B cell (primary cell): ENCODE measurements at regions not wholly inside any gene's neighbourhood (a gene's known extent, or its start where the extent isn't known, plus 50 kb on each side); places are given as distances from the start of the nearest gene placed in this dataset.

ENCODE experiments used
- ATAC-seq: fragments of 200-7000 bp; cut with Tn5 transposase; one replicate; pipeline ENCODE4 v1.10.0; 2021; ENCODE audit warnings: low read depth, mild to moderate bottlenecking, moderate number of reproducible peaks, moderate library complexity
- CTCF ChIA-PET: fragments of 350-600 bp; sonication (Branson Sonifier 250); formaldehyde crosslinking; loops from one replicate; lab custom pipeline; 2021; ENCODE audit warnings: antibody characterized with exemption, inconsistent platforms; lab: Charles Lee
- POLR2A ChIA-PET: fragments of 350-600 bp; sonication (Branson Sonifier 250); formaldehyde crosslinking; loops from one replicate; lab custom pipeline; 2021; ENCODE audit warnings: antibody characterized with exemption; lab: Charles Lee
- DNase-seq: peaks from one replicate; pipeline ENCODE4 v3.0.0; 2013
- H2AFZ ChIP-seq: 2 replicates; pipeline ENCODE4 v1.6.1; 2012; ENCODE audit warnings: mild to moderate bottlenecking, low read depth, low read length; ENCODE audit not compliant: insufficient read depth, poor library complexity, severe bottlenecking
- H3K27ac ChIP-seq, 2 donors: 1 replicate in 1 of 2; 2 replicates in 1 of 2; pipeline ENCODE4 v1.5.1; 2012 to 2013; ENCODE audit warnings: low read length in 2 of 2, mild to moderate bottlenecking in 2 of 2, moderate library complexity in 1 of 2
- H3K27me3 ChIP-seq, 4 experiments: fragments of 200-600 bp in 1 of 4; sonication (generic) in 1 of 4; replicated peaks in 1 of 4; 1 replicate in 2 of 4; 2 replicates in 2 of 4; pipeline versions ENCODE4 v1.6.1 to v1.7.0; 2013 to 2016; ENCODE audit warnings: low read length in 3 of 4, mild to moderate bottlenecking in 2 of 4, mixed read lengths in 1 of 4, moderate library complexity in 1 of 4; ENCODE audit not compliant: insufficient read depth in 4 of 4, control insufficient read depth in 3 of 4; ENCODE audit errors: control extremely low read depth in 1 of 4
- H3K36me3 ChIP-seq, 2 experiments: replicated peaks in 1 of 2; 1 replicate in 1 of 2; 2 replicates in 1 of 2; pipeline versions ENCODE4 v1.6.1 to v1.7.1; 2013; ENCODE audit warnings: low read length in 1 of 2; ENCODE audit not compliant: insufficient read depth in 2 of 2, control insufficient read depth in 1 of 2; ENCODE audit errors: control extremely low read depth in 1 of 2, extremely low read depth in 1 of 2
- H3K4me1 ChIP-seq, 2 donors: fragments of 200-600 bp in 1 of 2; sonication (generic) in 1 of 2; 1 replicate in 1 of 2; 2 replicates in 1 of 2; pipeline versions ENCODE4 v1.5.1 to v1.6.1; 2013 to 2017; ENCODE audit warnings: low read length in 2 of 2; ENCODE audit not compliant: control insufficient read depth in 2 of 2, insufficient read depth in 2 of 2
- H3K4me2 ChIP-seq: replicated peaks from 2 replicates; pipeline ENCODE3; 2012; ENCODE audit warnings: mild to moderate bottlenecking, low read depth, low read length; ENCODE audit not compliant: poor library complexity, severe bottlenecking
- H3K4me3 ChIP-seq, 5 experiments: fragments of 200-600 bp in 1 of 5; sonication (generic) in 1 of 5; 1 replicate in 3 of 5; 2 replicates in 2 of 5; pipeline versions ENCODE4 v1.5.1 to v1.7.0; 2011 to 2016; ENCODE audit warnings: low read length in 4 of 5, mild to moderate bottlenecking in 4 of 5, low read depth in 2 of 5, control low read depth in 1 of 5, moderate library complexity in 1 of 5; ENCODE audit not compliant: insufficient read depth in 1 of 5; ENCODE audit errors: control extremely low read depth in 1 of 5, extremely low read depth in 1 of 5
- H3K79me2 ChIP-seq: fragments of 200-600 bp; sonication (generic); one replicate; pipeline ENCODE4 v1.6.0; 2016; ENCODE audit warnings: low read length; ENCODE audit not compliant: control insufficient read depth, insufficient read depth
- H3K9ac ChIP-seq: fragments of 200-600 bp; sonication (generic); 2 replicates; pipeline ENCODE4 v1.6.1; 2017; ENCODE audit warnings: mild to moderate bottlenecking, low read length, moderate library complexity
- H3K9me3 ChIP-seq, 3 donors: one replicate each; pipeline versions ENCODE4 v1.6.1 to v1.7.1; 2013; ENCODE audit warnings: low read length in 2 of 3; ENCODE audit not compliant: control insufficient read depth in 2 of 3, insufficient read depth in 1 of 3; ENCODE audit errors: control extremely low read depth in 1 of 3
- H4K20me1 ChIP-seq: 2 replicates; pipeline ENCODE4 v1.6.0; 2012; ENCODE audit warnings: mild to moderate bottlenecking, low read length; ENCODE audit not compliant: insufficient read depth, control insufficient read depth, poor library complexity, severe bottlenecking
- H3K27ac Mint-ChIP-seq: one replicate; pipeline ENCODE4 v1.8.0; 2021; ENCODE audit warnings: mixed read lengths
- H3K27me3 Mint-ChIP-seq: one replicate; pipeline ENCODE4 v1.8.0; 2021; ENCODE audit warnings: mixed read lengths
- H3K4me1 Mint-ChIP-seq: one replicate; pipeline ENCODE4 v1.8.0; 2021; ENCODE audit warnings: mixed read lengths
- H3K4me3 Mint-ChIP-seq: one replicate; pipeline ENCODE4 v1.8.0; 2021; ENCODE audit warnings: mixed read lengths
- H3K9me3 Mint-ChIP-seq: one replicate; pipeline ENCODE4 v1.8.0; 2022; ENCODE audit warnings: mixed read lengths; ENCODE audit not compliant: insufficient read depth
- EZH2 ChIP-seq: IDR thresholded peaks from 2 replicates; pipeline ENCODE4 v1.6.1; 2012; ENCODE audit warnings: borderline replicate concordance, low read depth, mild to moderate bottlenecking, moderate library complexity, low read length; ENCODE audit not compliant: insufficient read depth, poor library complexity, severe bottlenecking
- WGBS: methylation state at CpG from one replicate; pipeline ENCODE4 v1.1.5; 2013; ENCODE audit warnings: missing lambda C conversion rate; ENCODE audit not compliant: insufficient coverage; 5-methylcytosine and 5-hydroxymethylcytosine counted together
- intact Hi-C: fragments of 100-400 bp; cut with micrococcal nuclease; formaldehyde crosslinking; loops from one replicate; pipeline ENCODE4 v1.10.0; 2022
- TF ChIP-seq, protein P1 (sequence below): fragments of 200-600 bp; IDR thresholded peaks from one replicate; pipeline ENCODE4 v1.8.0; 2022; ENCODE audit warnings: antibody characterized with exemption, mild to moderate bottlenecking

DNA sequence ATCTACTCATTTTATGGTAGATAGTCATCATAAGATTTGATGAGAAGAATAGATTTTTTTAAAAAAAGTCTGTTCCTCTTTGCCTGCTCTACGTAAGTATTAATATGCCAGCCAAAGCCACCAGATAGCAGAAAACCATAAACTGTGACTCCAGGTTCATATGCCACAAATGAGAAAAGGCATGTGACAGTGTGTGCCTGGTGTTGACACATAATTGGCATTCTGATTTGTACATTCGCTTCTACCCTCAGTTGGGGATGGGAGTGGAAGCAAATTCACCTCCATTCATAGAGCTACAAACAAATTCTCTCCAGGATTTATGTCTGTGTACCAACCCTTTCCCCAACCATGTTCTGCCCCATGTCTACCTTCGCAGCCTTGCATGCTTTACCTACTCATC is 391.6 kb downstream of the PMP22 start:
- Mint-ChIP-seq H3K4me1 (no peaks in the 10 kb centered on the region), H3K27ac (no peak overlapping the region), H3K9me3 (no peaks in the 10 kb centered on the region), H3K27me3 (peaks cover 3% of the 10 kb centered on the region), H3K4me3 (no peak overlapping the region)
- intact Hi-C loops, result no loop called here
- peaks cover 0 to 4% (median 0%) of the 10 kb centered on the region in 3 donors for H3K9me3 ChIP-seq
- no peak for DNase-seq
- no peak for TF ChIP-seq EZH2
- TF ChIP-seq, protein P1, sequence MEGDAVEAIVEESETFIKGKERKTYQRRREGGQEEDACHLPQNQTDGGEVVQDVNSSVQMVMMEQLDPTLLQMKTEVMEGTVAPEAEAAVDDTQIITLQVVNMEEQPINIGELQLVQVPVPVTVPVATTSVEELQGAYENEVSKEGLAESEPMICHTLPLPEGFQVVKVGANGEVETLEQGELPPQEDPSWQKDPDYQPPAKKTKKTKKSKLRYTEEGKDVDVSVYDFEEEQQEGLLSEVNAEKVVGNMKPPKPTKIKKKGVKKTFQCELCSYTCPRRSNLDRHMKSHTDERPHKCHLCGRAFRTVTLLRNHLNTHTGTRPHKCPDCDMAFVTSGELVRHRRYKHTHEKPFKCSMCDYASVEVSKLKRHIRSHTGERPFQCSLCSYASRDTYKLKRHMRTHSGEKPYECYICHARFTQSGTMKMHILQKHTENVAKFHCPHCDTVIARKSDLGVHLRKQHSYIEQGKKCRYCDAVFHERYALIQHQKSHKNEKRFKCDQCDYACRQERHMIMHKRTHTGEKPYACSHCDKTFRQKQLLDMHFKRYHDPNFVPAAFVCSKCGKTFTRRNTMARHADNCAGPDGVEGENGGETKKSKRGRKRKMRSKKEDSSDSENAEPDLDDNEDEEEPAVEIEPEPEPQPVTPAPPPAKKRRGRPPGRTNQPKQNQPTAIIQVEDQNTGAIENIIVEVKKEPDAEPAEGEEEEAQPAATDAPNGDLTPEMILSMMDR, result no peak
- no peak for ATAC-seq
- H2AFZ ChIP-seq, result no peak overlapping the region
- no peaks in the 10 kb centered on the region for H4K20me1 ChIP-seq
- H3K27me3 ChIP-seq, result no peaks in the 10 kb centered on the region
- H3K27ac ChIP-seq, result no peak overlapping the region
- WGBS, result no CpG with 5 or more reads among the region's 3 CpGs
- no peaks in the 10 kb centered on the region for H3K79me2 ChIP-seq
- no peak overlapping the region for H3K9ac ChIP-seq
- no peak overlapping the region for H3K4me3 ChIP-seq
- H3K36me3 ChIP-seq, result no peaks in the 10 kb centered on the region
- POLR2A ChIA-PET, result no interaction called here
- no peak overlapping the region for H3K4me2 ChIP-seq
- no peaks in the 10 kb centered on the region for H3K4me1 ChIP-seq
- CTCF ChIA-PET, result no interaction called here

DNA sequence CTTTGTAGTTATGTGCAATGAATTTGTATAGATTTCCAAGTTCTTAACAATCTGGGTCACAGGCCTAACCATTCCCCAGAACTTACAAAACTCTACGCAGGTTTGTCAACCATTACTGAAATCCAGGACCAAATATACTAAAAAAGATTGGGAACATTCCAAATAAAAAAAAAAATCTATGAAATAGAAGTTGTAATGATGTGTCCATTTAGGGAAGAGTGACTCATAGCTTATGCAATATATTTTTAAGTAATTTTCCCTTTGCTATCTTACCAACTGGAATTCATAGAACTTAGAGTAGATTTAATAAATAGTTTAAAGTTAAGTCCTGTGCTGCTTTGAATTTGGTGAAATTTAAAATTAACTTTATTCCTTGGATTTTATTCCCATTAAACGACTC is 393.2 kb downstream of the PMP22 start:
- Mint-ChIP-seq H3K27ac (no peak overlapping the region), H3K4me3 (no peak overlapping the region), H3K27me3 (peaks cover 7% of the 10 kb centered on the region), H3K9me3 (no peaks in the 10 kb centered on the region), H3K4me1 (no peaks in the 10 kb centered on the region)
- POLR2A ChIA-PET, result no interaction called here
- Histone ChIP-seq H3K4me2 (no peak overlapping the region), H4K20me1 (no peaks in the 10 kb centered on the region), H2AFZ (no peak overlapping the region), H3K4me3 (no peak overlapping the region), H3K9me3 (peaks cover 0 to 4% (median 0%) of the 10 kb centered on the region in 3 donors), H3K27me3 (no peaks in the 10 kb centered on the region), H3K79me2 (no peaks in the 10 kb centered on the region), H3K27ac (no peak overlapping the region), H3K9ac (no peak overlapping the region), H3K4me1 (no peaks in the 10 kb centered on the region), H3K36me3 (no peaks in the 10 kb centered on the region)
- WGBS, result 60% methylated on average over 1 of the region's 2 CpGs
- ATAC-seq (no peak), DNase-seq (no peak)
- TF ChIP-seq EZH2, result no peak
- TF ChIP-seq, protein P1, result no peak
- intact Hi-C loops, result no loop called here
- CTCF ChIA-PET, result no interaction called here
